SU-DHL-6 (cell line): ENCODE measurements at regions not wholly inside any gene's neighbourhood (a gene's known extent, or its start where the extent isn't known, plus 50 kb on each side); places are given as distances from the start of the nearest gene placed in this dataset.

ENCODE experiments used
- EZH2phosphoT487 ChIP-seq: fragments of 200-600 bp; sonication (generic), shearing (Covaris generic); conservative IDR thresholded peaks from 2 replicates; pipeline ENCODE4 v1.6.1; 2018; ENCODE audit warnings: mild to moderate bottlenecking, antibody characterized with exemption, low read length, moderate library complexity, mixed read lengths
- TF ChIP-seq, protein P1 (sequence below): fragments of 200-600 bp; sonication (generic); IDR thresholded peaks from one replicate; pipeline ENCODE4 v1.5.1; 2017; ENCODE audit warnings: antibody characterized with exemption, mild to moderate bottlenecking, low read length, moderate library complexity; ENCODE audit not compliant: insufficient read depth, poor library complexity, severe bottlenecking

DNA sequence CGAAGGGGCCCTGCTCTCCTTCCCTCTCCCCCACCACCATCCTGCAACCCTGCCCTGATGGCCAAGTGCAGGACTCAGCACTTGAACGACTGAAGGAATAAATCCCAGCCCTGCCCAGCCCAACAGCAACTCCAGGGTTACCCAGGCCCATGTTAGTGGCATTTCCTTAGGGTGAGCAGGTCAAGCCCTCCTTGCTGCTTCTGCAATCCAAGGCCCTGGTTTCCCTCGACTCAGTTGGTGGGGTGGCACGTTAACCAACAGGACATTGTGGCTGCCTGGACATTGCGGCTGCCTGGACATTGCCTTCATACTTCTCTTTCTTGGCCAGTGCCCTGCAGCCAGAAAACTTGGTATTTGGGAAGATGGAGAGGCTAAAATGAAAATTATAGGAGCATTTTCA, 141.4 kb downstream of the TRIM29 start:
- TF ChIP-seq, protein P1, sequence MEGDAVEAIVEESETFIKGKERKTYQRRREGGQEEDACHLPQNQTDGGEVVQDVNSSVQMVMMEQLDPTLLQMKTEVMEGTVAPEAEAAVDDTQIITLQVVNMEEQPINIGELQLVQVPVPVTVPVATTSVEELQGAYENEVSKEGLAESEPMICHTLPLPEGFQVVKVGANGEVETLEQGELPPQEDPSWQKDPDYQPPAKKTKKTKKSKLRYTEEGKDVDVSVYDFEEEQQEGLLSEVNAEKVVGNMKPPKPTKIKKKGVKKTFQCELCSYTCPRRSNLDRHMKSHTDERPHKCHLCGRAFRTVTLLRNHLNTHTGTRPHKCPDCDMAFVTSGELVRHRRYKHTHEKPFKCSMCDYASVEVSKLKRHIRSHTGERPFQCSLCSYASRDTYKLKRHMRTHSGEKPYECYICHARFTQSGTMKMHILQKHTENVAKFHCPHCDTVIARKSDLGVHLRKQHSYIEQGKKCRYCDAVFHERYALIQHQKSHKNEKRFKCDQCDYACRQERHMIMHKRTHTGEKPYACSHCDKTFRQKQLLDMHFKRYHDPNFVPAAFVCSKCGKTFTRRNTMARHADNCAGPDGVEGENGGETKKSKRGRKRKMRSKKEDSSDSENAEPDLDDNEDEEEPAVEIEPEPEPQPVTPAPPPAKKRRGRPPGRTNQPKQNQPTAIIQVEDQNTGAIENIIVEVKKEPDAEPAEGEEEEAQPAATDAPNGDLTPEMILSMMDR = no peak
- TF ChIP-seq EZH2phosphoT487 = no peak
